Type B pancreatic cell (in vitro differentiated cells): ENCODE measurements at regions not wholly inside any gene's neighbourhood (a gene's known extent, or its start where the extent isn't known, plus 50 kb on each side); places are given as distances from the start of the nearest gene placed in this dataset.
"Not testable (repeated sequence)": the region's sequence is repeated elsewhere in the genome, so short reads cannot be mapped to it uniquely, and the experiment has no call there.

Source experiments
- DNase-seq: peaks from one replicate; pipeline ENCODE4 v3.0.0; 2021; ENCODE audit warnings: mixed read lengths; ENCODE audit not compliant: unreplicated experiment; ENCODE audit errors: extremely low spot score
- H3K27ac Mint-ChIP-seq: 2 replicates; pipeline ENCODE4 v1.8.0; 2021; ENCODE audit warnings: mild to moderate bottlenecking, mixed read lengths
- H3K27me3 Mint-ChIP-seq: 2 replicates; pipeline ENCODE4 v1.8.0; 2021; ENCODE audit warnings: mixed read lengths
- H3K36me3 Mint-ChIP-seq: 2 replicates; pipeline ENCODE4 v1.8.0; 2021; ENCODE audit warnings: mixed read lengths
- H3K4me1 Mint-ChIP-seq: one replicate; pipeline ENCODE4 v1.8.0; 2021; ENCODE audit warnings: mixed read lengths; ENCODE audit not compliant: unreplicated experiment
- H3K4me3 Mint-ChIP-seq: 2 replicates; pipeline ENCODE4 v1.8.0; 2021; ENCODE audit warnings: mild to moderate bottlenecking, mixed read lengths
- H3K9me3 Mint-ChIP-seq: 2 replicates; pipeline ENCODE4 v1.8.0; 2021; ENCODE audit warnings: mixed read lengths
- TF ChIP-seq, protein P1 (sequence below): fragments of 200-600 bp; sonication (generic); conservative IDR thresholded peaks from 2 replicates; pipeline ENCODE4 v1.5.0; 2021; ENCODE audit warnings: antibody characterized with exemption, mild to moderate bottlenecking

DNA sequence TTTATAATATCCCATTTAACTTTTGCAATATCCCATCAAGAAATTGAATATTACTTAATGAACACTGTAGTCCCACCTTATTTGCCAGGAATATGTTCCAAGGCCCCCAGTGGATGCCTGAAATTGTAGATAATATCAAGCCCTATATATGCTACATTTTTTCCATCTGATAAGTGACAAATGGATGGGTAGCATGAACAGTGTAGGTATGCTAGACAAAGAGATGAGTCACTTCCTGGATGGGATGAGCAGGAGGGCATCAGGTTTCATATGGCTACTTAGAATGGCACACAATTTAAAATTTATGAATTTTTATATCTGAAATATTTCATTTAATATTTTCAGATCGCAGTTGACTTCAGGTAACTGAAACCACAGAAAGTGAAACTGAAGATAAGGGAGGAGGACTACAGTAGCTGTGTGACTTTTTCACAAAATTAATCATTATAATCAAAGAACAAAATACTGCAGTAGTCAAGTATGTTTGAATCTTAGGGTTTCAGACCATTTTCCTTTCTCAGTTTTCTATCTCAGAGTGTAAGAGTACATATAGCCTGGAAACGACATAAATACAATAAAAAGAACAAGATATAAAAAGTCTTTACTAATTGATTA is 636.4 kb upstream of the ARRDC3 start:
- no peaks in the 10 kb centered on the region for H3K9me3 Mint-ChIP-seq
- H3K27ac Mint-ChIP-seq: no peak overlapping the region
- DNase-seq: no peak

DNA sequence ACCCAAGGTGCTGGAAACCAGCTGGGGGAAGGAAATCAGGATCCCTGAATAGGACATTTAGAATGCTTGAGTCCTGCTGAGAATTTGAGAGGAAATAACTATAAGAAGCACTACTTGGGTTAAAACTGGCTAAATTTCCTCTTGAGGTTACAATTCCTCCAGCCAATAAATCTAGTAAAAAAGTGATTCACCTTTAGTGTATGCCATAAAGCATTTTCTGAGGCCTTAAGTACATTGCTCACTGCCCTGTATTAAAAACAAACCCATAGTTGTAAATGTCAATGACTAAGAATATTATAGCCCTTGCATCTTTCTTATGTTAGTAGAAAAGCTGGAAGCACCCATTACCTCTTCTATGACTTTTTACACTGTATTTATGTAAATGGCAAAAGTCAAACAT is 634.7 kb upstream of the ARRDC3 start:
- peaks cover 3% of the 10 kb centered on the region for H3K27me3 Mint-ChIP-seq
- H3K9me3 Mint-ChIP-seq: no peaks in the 10 kb centered on the region
- no peak overlapping the region for H3K4me3 Mint-ChIP-seq
- H3K27ac Mint-ChIP-seq: no peak overlapping the region
- TF ChIP-seq, protein P1, sequence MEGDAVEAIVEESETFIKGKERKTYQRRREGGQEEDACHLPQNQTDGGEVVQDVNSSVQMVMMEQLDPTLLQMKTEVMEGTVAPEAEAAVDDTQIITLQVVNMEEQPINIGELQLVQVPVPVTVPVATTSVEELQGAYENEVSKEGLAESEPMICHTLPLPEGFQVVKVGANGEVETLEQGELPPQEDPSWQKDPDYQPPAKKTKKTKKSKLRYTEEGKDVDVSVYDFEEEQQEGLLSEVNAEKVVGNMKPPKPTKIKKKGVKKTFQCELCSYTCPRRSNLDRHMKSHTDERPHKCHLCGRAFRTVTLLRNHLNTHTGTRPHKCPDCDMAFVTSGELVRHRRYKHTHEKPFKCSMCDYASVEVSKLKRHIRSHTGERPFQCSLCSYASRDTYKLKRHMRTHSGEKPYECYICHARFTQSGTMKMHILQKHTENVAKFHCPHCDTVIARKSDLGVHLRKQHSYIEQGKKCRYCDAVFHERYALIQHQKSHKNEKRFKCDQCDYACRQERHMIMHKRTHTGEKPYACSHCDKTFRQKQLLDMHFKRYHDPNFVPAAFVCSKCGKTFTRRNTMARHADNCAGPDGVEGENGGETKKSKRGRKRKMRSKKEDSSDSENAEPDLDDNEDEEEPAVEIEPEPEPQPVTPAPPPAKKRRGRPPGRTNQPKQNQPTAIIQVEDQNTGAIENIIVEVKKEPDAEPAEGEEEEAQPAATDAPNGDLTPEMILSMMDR: no peak
- no peak for DNase-seq
- H3K4me1 Mint-ChIP-seq: no peaks in the 10 kb centered on the region
- H3K36me3 Mint-ChIP-seq: no peaks in the 10 kb centered on the region

More for the DNA sequence above, 636.4 kb upstream of the ARRDC3 start:
- Mint-ChIP-seq H3K36me3 (no peaks in the 10 kb centered on the region), H3K27me3 (peaks cover 3% of the 10 kb centered on the region), H3K4me3 (no peak overlapping the region), H3K4me1 (peaks cover 5% of the 10 kb centered on the region)
- TF ChIP-seq, protein P1: no peak

DNA sequence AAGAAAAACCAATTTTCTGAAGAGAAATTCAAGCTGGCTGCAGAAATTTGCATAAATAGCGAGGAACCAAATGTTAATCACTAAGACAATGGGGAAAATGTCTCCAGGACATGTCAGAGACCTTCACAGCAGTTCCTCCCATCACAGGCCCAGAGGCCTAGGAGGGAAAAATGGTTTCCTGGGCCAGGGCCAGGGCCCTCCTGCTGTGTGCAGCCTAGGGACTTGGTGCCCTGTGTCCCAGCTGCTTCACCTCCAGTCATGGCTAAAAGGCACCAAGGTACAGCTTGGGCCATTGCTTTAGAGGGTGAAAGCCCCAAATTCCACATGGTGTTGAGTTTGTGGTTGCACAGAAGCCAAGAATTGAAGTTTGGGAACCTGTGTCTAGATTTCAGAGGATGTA is 628.7 kb upstream of the ARRDC3 start:
- H3K4me1 Mint-ChIP-seq, H3K9me3 Mint-ChIP-seq, H3K27ac Mint-ChIP-seq, H3K4me3 Mint-ChIP-seq, H3K36me3 Mint-ChIP-seq, DNase-seq, H3K27me3 Mint-ChIP-seq: not testable (repeated sequence)

DNA sequence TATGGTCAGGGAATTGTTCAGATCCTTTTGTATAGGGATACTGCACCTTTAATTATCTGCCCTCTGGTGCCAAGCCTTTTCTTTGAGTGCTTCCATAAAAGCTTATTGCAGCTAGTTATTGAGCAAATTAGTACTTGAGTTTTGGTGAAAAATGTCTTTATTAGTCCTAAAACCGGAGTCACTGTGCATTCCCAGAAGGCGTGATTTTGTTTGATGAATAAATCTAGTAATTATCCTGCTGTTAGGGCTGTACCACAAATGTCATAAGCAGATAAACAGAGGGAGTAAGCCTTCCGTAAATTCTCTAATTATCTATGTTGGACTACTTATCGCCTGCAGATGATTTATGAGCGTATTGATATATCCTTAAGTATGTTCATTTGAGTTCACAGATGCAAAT is 620.7 kb upstream of the ARRDC3 start:
- peaks cover 19% of the 10 kb centered on the region for H3K4me1 Mint-ChIP-seq
- H3K36me3 Mint-ChIP-seq: no peaks in the 10 kb centered on the region
- H3K9me3 Mint-ChIP-seq: no peaks in the 10 kb centered on the region
- no peak overlapping the region for H3K27ac Mint-ChIP-seq
- DNase-seq: no peak
- no peak overlapping the region for H3K4me3 Mint-ChIP-seq
- H3K27me3 Mint-ChIP-seq: no peaks in the 10 kb centered on the region
- TF ChIP-seq, protein P1: no peak

DNA sequence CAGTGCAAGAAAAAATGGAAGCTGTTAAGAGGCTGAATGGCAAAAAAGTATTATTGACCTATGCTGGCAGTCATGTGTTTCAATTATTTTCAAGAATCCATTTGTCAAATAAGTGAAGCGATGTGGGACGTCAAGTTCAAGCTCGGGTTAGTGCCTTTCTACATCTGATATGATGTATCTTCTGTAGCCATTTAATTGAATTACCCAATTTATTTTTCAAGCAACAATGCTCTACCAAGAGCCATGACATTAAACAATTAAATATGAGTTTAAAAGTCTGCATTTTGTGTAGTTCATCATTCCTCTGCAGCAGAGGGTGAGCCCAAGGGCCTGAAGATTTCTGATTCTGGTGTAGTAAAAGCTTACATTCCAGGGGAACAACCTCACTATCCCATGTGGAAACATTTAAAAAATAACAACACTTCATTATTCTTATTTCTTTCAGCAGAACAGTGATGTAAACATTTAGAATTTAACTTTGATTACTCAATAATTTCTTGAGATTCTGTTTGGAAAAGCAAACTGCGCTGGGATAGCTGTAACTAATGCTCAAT is 619.7 kb upstream of the ARRDC3 start:
- Mint-ChIP-seq H3K27me3 (no peaks in the 10 kb centered on the region), H3K36me3 (no peaks in the 10 kb centered on the region), H3K27ac (no peak overlapping the region), H3K4me3 (no peak overlapping the region), H3K9me3 (no peaks in the 10 kb centered on the region), H3K4me1 (peaks cover 19% of the 10 kb centered on the region)
- DNase-seq: no peak
- TF ChIP-seq, protein P1: no peak

DNA sequence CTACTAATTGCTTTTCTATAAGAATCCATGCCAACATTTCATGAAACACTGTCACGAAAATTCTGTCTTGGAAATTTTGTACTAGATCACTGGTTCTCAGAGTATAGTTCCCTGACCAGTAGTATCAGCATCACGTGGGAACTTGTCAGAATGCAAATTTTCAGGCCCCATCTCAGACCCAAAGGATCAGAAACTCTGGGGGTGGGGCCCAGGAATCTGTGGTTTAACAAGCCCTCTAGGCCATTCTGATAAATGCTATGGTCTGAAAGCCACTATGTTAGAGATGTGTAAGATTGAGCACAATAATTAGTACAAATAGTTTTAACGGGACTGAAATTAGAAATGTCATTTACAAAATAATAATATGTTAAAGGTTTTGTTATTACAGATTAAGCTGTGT is 615.7 kb upstream of the ARRDC3 start:
- H3K4me1 Mint-ChIP-seq: peaks cover 17% of the 10 kb centered on the region
- H3K9me3 Mint-ChIP-seq: no peaks in the 10 kb centered on the region
- no peak for DNase-seq
- TF ChIP-seq, protein P1: no peak
- no peak overlapping the region for H3K27ac Mint-ChIP-seq
- no peaks in the 10 kb centered on the region for H3K27me3 Mint-ChIP-seq
- no peak overlapping the region for H3K4me3 Mint-ChIP-seq
- no peaks in the 10 kb centered on the region for H3K36me3 Mint-ChIP-seq
